HepG2 (cell line): ENCODE measurements at regions not wholly inside any gene's neighbourhood (a gene's known extent, or its start where the extent isn't known, plus 50 kb on each side); places are given as distances from the start of the nearest gene placed in this dataset.
A peak's percentile ranks its signal among the peaks of the same experiment; 100 is the strongest.

Source experiments
- ATAC-seq: fragments of 200-7000 bp; cut with Tn5 transposase; 3 replicates; pipeline ENCODE4 v1.9.1; 2020; ENCODE audit warnings: mild to moderate bottlenecking, moderate library complexity
- BruUV-seq: library from RNA; stranded (reverse); fragments of 400-500 nt; replicated peaks from 2 replicates; lab custom pipeline; 2021; lab: Mats Ljungman, UMichigan
- CTCF ChIA-PET: fragments of 300-600 bp; formaldehyde crosslinking; extraction: SDS; loops from one replicate; lab custom pipeline; 2021; ENCODE audit warnings: low total read pairs, inconsistent platforms, low intra/inter-chr PET ratio; lab: Yijun Ruan, JAX
- POLR2A ChIA-PET: fragments of 350-600 bp; sonication (Branson Sonifier 250); formaldehyde crosslinking; loops from one replicate; lab custom pipeline; 2020; ENCODE audit warnings: antibody characterized with exemption, inconsistent platforms; lab: Yijun Ruan, JAX
- DNase-seq: peaks from one replicate; pipeline ENCODE4 v3.0.0-alpha.2; 2015; ENCODE audit warnings: low spot score
- FAIRE-seq: peaks from 3 replicates; lab custom pipeline; 2011; peaks lifted over from hg19 to GRCh38; lab: Jason Lieb, UNC
- H2AFZ ChIP-seq: one replicate; pipeline ENCODE4 v1.6.1; 2011; ENCODE audit warnings: low read length, inconsistent platforms
- H3K27ac ChIP-seq: fragments of 300-600 bp; 3 replicates; pipeline ENCODE4 v1.8.0; 2011; ENCODE audit warnings: mixed run types, mild to moderate bottlenecking, mixed read lengths, low read length, inconsistent platforms; ENCODE audit not compliant: insufficient read depth; ENCODE audit errors: extremely low read length
- H3K27me3 ChIP-seq, 2 experiments: fragments of 200-600 bp in 1 of 2; 2 replicates in 1 of 2; 3 replicates in 1 of 2; pipeline versions ENCODE4 v1.6.0 to v1.8.0; 2011; ENCODE audit warnings: low read length in 2 of 2, mild to moderate bottlenecking in 2 of 2, moderate library complexity in 2 of 2, inconsistent platforms in 1 of 2; ENCODE audit not compliant: insufficient read depth in 2 of 2, control insufficient read depth in 1 of 2
- H3K36me3 ChIP-seq, 2 experiments: fragments of 200-600 bp in 1 of 2; replicated peaks in 1 of 2; 2 replicates in 1 of 2; 3 replicates in 1 of 2; pipeline versions ENCODE4 v1.5.1 to v1.8.0; 2011; ENCODE audit warnings: low read length in 2 of 2, inconsistent platforms in 1 of 2; ENCODE audit not compliant: insufficient read depth in 2 of 2, control insufficient read depth in 1 of 2
- H3K4me1 ChIP-seq: 2 replicates; pipeline ENCODE4 v1.5.1; 2012; ENCODE audit warnings: low read length, inconsistent platforms; ENCODE audit not compliant: insufficient read depth
- H3K4me2 ChIP-seq: 2 replicates; pipeline ENCODE4 v1.6.0; 2011; ENCODE audit warnings: low read depth, low read length, inconsistent platforms
- H3K4me3 ChIP-seq, 3 experiments: fragments of 200-600 bp in 1 of 3; sonication (generic), shearing (Covaris generic) in 1 of 3; replicated peaks in 1 of 3; 2 replicates each; pipeline ENCODE4 v1.5.1; 2011 to 2016; ENCODE audit warnings: low read length in 3 of 3, inconsistent platforms in 2 of 3, low read depth in 2 of 3, mild to moderate bottlenecking in 2 of 3, control low read depth in 1 of 3, mixed read lengths in 1 of 3; ENCODE audit not compliant: insufficient read depth in 1 of 3
- H3K79me2 ChIP-seq: one replicate; pipeline ENCODE4 v1.6.1; 2011; ENCODE audit warnings: low read length, inconsistent platforms; ENCODE audit not compliant: insufficient read depth
- H3K9ac ChIP-seq: 2 replicates; pipeline ENCODE4 v1.6.0; 2011; ENCODE audit warnings: mild to moderate bottlenecking, low read depth, low read length, inconsistent platforms; ENCODE audit not compliant: insufficient read depth
- H3K9me3 ChIP-seq: 2 replicates; pipeline ENCODE4 v1.5.1; 2012; ENCODE audit warnings: mild to moderate bottlenecking, low read length
- H4K20me1 ChIP-seq: 2 replicates; pipeline ENCODE4 v1.6.0; 2011; ENCODE audit warnings: inconsistent platforms, mild to moderate bottlenecking, low read length, moderate library complexity; ENCODE audit not compliant: insufficient read depth
- NPAS2 ChIP-seq: sonication (generic); formaldehyde crosslinking; IDR thresholded peaks from 2 replicates; pipeline ENCODE4 v1.8.0; 2022; ENCODE audit warnings: mild to moderate bottlenecking, missing genetic modification reagents, borderline replicate concordance
- NR2F6 ChIP-seq, 2 experiments: IDR thresholded peaks; 2 replicates each; pipeline ENCODE4 v1.6.1; 2016; ENCODE audit warnings: antibody characterized with exemption in 1 of 2, mild to moderate bottlenecking in 1 of 2
- SOX13 ChIP-seq, 3 experiments: fragments of 450-650 bp in 1 of 3; sonication (generic) in 1 of 3; formaldehyde crosslinking in 1 of 3; IDR thresholded peaks in 2 of 3; conservative IDR thresholded peaks in 1 of 3; 2 replicates each; pipeline versions ENCODE4 v1.5.0 to v1.6.1; 2016 to 2020; ENCODE audit warnings: antibody characterized with exemption in 1 of 3, mild to moderate bottlenecking in 1 of 3, missing compliant biosample characterization in 1 of 3, missing genetic modification reagents in 1 of 3, moderate library complexity in 1 of 3
- WGBS: methylation state at CpG from one replicate; pipeline ENCODE4 v1.1.6; 2017; ENCODE audit warnings: low lambda C conversion rate; 5-methylcytosine and 5-hydroxymethylcytosine counted together
- in situ Hi-C: cut with HindIII; loops from 2 replicates; pipeline ENCODE4 v1.10.0; 2017; ENCODE audit warnings: low pct_unique_long_range_greater_than_20kb; ENCODE audit not compliant: extremely low pct_ligation_motif_present
- intact Hi-C: fragments of 100-400 bp; cut with micrococcal nuclease; formaldehyde crosslinking; loops from one replicate; pipeline ENCODE4 v1.10.0; 2022; ENCODE audit not compliant: unreplicated experiment
- TF ChIP-seq, protein P1 (sequence below): sonication (generic); formaldehyde crosslinking; IDR thresholded peaks from 2 replicates; pipeline ENCODE4 v1.5.0; 2020; ENCODE audit warnings: mild to moderate bottlenecking, missing genetic modification reagents, moderate library complexity

- TF ChIP-seq, protein P1, sequence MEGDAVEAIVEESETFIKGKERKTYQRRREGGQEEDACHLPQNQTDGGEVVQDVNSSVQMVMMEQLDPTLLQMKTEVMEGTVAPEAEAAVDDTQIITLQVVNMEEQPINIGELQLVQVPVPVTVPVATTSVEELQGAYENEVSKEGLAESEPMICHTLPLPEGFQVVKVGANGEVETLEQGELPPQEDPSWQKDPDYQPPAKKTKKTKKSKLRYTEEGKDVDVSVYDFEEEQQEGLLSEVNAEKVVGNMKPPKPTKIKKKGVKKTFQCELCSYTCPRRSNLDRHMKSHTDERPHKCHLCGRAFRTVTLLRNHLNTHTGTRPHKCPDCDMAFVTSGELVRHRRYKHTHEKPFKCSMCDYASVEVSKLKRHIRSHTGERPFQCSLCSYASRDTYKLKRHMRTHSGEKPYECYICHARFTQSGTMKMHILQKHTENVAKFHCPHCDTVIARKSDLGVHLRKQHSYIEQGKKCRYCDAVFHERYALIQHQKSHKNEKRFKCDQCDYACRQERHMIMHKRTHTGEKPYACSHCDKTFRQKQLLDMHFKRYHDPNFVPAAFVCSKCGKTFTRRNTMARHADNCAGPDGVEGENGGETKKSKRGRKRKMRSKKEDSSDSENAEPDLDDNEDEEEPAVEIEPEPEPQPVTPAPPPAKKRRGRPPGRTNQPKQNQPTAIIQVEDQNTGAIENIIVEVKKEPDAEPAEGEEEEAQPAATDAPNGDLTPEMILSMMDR (CRISPR knock-in tag) = no peak
These were observed 103.9 kb upstream of the MAOA start (continued) for GRCh38 chrX:43552156-43552555.

DNA sequence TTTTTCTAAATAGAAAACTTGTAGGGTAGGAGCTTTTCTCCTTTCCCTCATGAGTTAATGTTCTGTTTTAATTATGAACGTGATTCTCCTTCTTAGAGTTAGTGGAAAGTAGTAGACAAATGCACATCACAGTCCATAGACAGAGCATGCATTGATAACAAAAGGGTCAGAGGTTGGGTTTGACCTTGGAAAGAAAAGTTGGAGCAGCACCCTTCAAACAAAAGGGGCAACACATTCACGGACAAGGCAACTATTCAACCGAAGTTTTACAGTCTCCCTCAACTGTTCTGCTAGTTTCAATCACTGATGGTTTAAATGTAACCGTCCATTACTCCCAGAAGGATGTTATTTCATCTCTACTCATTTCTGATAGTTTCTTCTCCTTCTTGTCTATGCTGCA, 103.4 kb upstream of the MAOA start:
- Histone ChIP-seq H3K4me2 (no peak overlapping the region; the same call in none of the 2 replicates), H3K9ac (no peak overlapping the region), H3K9me3 (no peaks in the 10 kb centered on the region), H3K36me3 (no peaks in the 10 kb centered on the region), H3K79me2 (no peaks in the 10 kb centered on the region), H3K27ac (no peak overlapping the region), H3K27me3 (no peaks in the 10 kb centered on the region), H4K20me1 (no peaks in the 10 kb centered on the region), H3K4me1 (peaks cover 22% of the 10 kb centered on the region), H2AFZ (no peak overlapping the region), H3K4me3 (no peak overlapping the region)
- peak; percentile 40 for FAIRE-seq
- BruUV-seq = no TSS peak
- TF ChIP-seq NPAS2 (no peak), NR2F6 (IDR thresholded peaks at IDR 0.05) (peak; percentile 20; the same call in 1 of the 2 replicates), NR2F6 (CRISPR knock-in tag; IDR thresholded peaks at IDR 0.05) (no peak), SOX13 (IDR thresholded peaks at IDR 0.05) (no peak), SOX13 (CRISPR knock-in tag; conservative IDR thresholded peaks at IDR 0.05 in 1 of 2, IDR thresholded peaks at IDR 0.05 in 1 of 2) (peak in 1 of 2 experiments; percentile 63; a peak in 1 of 4 replicates)
- ATAC-seq = no peak
- 0% methylated on average over 4 of the region's 4 CpGs for WGBS
- ChIA-PET POLR2A (no interaction called here), CTCF (no interaction called here)
- no peak for DNase-seq
- in situ Hi-C loops (loop anchor here (25.0 kb wide), 1 partner anchor 385 kb away; no protein-coding TSS in a partner anchor), intact Hi-C loops (no loop called here)
